HEK293T (cell line): ENCODE measurements at regions not wholly inside any gene's neighbourhood (a gene's known extent, or its start where the extent isn't known, plus 50 kb on each side); places are given as distances from the start of the nearest gene placed in this dataset.

Experiments used
- CTCF ChIA-PET: fragments of 350-600 bp; formaldehyde crosslinking; extraction: SDS; loops from one replicate; lab custom pipeline; 2021; ENCODE audit warnings: antibody characterized with exemption, inconsistent platforms; lab: Yijun Ruan, JAX
- POLR2A ChIA-PET: fragments of 350-600 bp; formaldehyde crosslinking; extraction: SDS; loops from one replicate; lab custom pipeline; 2020; ENCODE audit warnings: antibody characterized with exemption, inconsistent platforms; lab: Yijun Ruan, JAX
- DNase-seq: peaks from one replicate; pipeline ENCODE4 v3.0.0; 2012; ENCODE audit warnings: mixed read lengths; ENCODE audit errors: extremely low spot score
- ARNT ChIP-seq: fragments of 450-650 bp; IDR thresholded peaks from 2 replicates; pipeline ENCODE4 v1.6.1; 2017; ENCODE audit warnings: mild to moderate bottlenecking
- BHLHE40 ChIP-seq: fragments of 450-650 bp; IDR thresholded peaks from 2 replicates; pipeline ENCODE4 v1.6.1; 2016; ENCODE audit warnings: mild to moderate bottlenecking, moderate library complexity, borderline replicate concordance
- CTBP1 ChIP-seq: fragments of 450-650 bp; IDR thresholded peaks from 2 replicates; pipeline ENCODE4 v1.6.1; 2016; ENCODE audit warnings: borderline replicate concordance
- ELF4 ChIP-seq: fragments of 450-650 bp; IDR thresholded peaks from 2 replicates; pipeline ENCODE4 v1.6.1; 2017; ENCODE audit warnings: antibody characterized with exemption
- FOXA1 ChIP-seq: fragments of 450-650 bp; IDR thresholded peaks from 2 replicates; pipeline ENCODE4 v1.6.1; 2016; ENCODE audit warnings: mild to moderate bottlenecking
- FOXK2 ChIP-seq: fragments of 450-650 bp; IDR thresholded peaks from 2 replicates; pipeline ENCODE4 v1.6.1; 2016; ENCODE audit warnings: mild to moderate bottlenecking
- FOXM1 ChIP-seq: fragments of 450-650 bp; IDR thresholded peaks from 2 replicates; pipeline ENCODE4 v1.6.1; 2017; ENCODE audit warnings: mild to moderate bottlenecking, borderline replicate concordance
- HDGF ChIP-seq: fragments of 450-650 bp; IDR thresholded peaks from 2 replicates; pipeline ENCODE4 v1.6.1; 2017; ENCODE audit warnings: antibody characterized with exemption, borderline replicate concordance
- L3MBTL2 ChIP-seq: fragments of 450-650 bp; conservative IDR thresholded peaks from 2 replicates; pipeline ENCODE4 v1.6.1; 2016; ENCODE audit warnings: mild to moderate bottlenecking
- LEF1 ChIP-seq: fragments of 450-650 bp; IDR thresholded peaks from 2 replicates; pipeline ENCODE4 v1.6.1; 2017; ENCODE audit warnings: mild to moderate bottlenecking, borderline replicate concordance
- NFRKB ChIP-seq: fragments of 450-650 bp; IDR thresholded peaks from 2 replicates; pipeline ENCODE4 v1.6.1; 2016; ENCODE audit warnings: mild to moderate bottlenecking, moderate library complexity
- SP1 ChIP-seq: fragments of 450-650 bp; IDR thresholded peaks from 2 replicates; pipeline ENCODE4 v1.6.1; 2017
- SUZ12 ChIP-seq: fragments of 450-650 bp; IDR thresholded peaks from 2 replicates; pipeline ENCODE4 v1.6.1; 2016; ENCODE audit warnings: mild to moderate bottlenecking
- TARDBP ChIP-seq: fragments of 450-650 bp; IDR thresholded peaks from 2 replicates; pipeline ENCODE4 v1.6.1; 2016
- ZNF384 ChIP-seq: fragments of 450-650 bp; IDR thresholded peaks from 2 replicates; pipeline ENCODE4 v1.6.1; 2016
- TF ChIP-seq, protein P1 (sequence below): fragments of 450-650 bp; IDR thresholded peaks from 2 replicates; pipeline ENCODE4 v1.6.1; 2016

DNA sequence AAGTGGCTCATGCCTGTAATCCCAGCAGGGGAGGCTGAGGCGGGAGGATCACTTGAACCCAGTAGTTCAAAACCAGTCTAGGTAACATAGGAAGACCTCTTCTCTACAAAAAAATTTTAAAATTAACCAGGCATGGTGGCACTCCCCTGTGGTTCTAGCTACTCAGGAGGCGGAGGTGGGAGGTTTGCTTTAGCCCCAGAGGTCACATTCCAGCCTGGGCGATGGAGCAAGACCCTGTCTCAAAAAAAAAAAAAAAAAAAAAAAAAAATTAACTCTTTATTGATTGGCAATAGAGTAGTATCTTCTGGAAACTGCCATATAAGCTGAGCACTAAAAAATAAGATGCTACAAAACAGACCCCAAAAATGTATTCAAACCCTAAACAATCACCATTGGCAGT lies 69.5 kb downstream of the LLPH start:
- no peak for DNase-seq
- ChIA-PET POLR2A (no interaction called here), CTCF (no interaction called here)
- TF ChIP-seq ZNF384 (no peak), FOXA1 (no peak), BHLHE40 (no peak)

DNA sequence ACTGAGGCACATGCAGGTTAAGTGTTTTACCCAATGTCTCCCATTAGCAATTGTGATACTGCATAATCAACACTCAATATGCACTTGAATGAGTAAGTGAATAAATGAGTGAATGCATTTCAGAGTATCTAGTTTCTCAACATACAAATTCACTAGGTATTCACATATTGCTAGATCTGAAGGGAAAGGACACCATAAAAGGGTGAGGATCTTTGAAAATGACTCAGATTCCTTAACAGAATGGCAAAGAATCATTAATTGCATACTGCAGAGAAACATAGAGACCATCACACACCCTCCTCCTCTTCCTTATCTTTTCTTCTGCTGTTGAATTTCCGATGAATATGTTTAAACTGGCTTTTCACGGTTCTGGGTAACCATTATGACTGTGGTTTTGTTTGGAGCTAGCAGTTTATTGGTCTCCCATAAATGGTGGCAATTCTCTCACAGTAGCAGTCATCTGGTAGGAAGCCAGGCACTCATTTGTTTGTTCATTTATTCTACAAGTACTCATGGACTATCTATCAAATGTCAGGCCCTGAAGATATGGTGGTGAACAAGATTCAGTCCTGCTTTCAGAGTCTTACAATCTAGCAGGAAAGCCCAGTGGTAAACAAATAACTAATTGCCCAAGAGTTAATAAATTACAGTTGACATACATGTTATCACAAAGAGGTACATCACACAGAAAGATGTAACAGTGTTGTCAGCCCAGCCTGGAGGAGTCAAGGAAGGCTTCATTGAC lies 70.2 kb downstream of the LLPH start:
- no peak for DNase-seq
- CTCF ChIA-PET = no interaction called here
- TF ChIP-seq NFRKB (no peak), TARDBP (no peak), ELF4 (no peak), ARNT (no peak), LEF1 (no peak)
- POLR2A ChIA-PET = no interaction called here

DNA sequence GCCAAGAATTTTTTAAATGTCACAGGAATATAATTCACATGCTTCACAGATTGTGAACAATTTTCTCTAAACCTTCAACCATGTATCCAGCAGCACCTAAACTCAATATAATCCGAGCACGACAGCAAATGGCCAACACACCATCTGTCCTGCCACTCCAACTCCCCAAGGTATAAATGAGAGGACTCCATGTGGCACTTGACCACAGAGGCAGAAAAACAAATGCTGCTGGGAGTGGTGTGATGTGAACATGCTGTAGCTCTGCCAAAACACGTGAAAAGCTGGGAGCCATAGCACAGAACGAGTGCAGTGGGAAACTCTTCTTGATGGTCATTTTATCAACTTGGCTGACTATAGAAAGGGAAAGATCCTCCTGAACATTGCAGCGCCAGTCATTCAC lies 70.9 kb downstream of the LLPH start:
- ChIA-PET POLR2A (no interaction called here), CTCF (no interaction called here)
- TF ChIP-seq ZNF384 (no peak), HDGF (no peak), CTBP1 (no peak), BHLHE40 (no peak), LEF1 (no peak), ARNT (no peak), SP1 (no peak), FOXA1 (no peak), NFRKB (no peak), L3MBTL2 (no peak), ELF4 (no peak)
- no peak for DNase-seq

DNA sequence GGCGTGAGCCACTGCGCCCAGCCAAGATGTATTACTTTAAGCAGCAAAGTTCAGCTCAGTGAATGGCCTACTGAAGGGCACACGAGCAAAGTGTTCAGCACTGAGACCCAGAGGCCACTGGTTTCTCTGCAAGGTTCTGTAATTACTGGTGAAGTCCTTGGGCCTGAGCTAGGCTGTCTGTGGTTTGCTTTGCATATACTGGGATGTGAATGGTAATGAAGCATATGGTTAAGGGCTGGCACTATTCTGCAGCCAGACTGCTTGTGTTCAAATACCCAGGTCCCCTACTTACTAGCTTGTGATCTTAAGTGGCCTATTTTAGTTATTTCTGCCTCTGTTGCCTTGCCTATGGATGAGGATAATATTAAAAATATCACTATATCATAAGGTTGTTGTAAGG lies 72.0 kb downstream of the LLPH start:
- TF ChIP-seq, protein P1, sequence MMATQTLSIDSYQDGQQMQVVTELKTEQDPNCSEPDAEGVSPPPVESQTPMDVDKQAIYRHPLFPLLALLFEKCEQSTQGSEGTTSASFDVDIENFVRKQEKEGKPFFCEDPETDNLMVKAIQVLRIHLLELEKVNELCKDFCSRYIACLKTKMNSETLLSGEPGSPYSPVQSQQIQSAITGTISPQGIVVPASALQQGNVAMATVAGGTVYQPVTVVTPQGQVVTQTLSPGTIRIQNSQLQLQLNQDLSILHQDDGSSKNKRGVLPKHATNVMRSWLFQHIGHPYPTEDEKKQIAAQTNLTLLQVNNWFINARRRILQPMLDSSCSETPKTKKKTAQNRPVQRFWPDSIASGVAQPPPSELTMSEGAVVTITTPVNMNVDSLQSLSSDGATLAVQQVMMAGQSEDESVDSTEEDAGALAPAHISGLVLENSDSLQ = no peak
- TF ChIP-seq HDGF = no peak
- no peak for TF ChIP-seq CTBP1
- TF ChIP-seq FOXM1 = no peak
- no peak for TF ChIP-seq ARNT
- TF ChIP-seq FOXA1 = no peak
- TF ChIP-seq L3MBTL2 = no peak
- no peak for TF ChIP-seq ELF4
- no peak for TF ChIP-seq LEF1
- TF ChIP-seq NFRKB = no peak
- TF ChIP-seq BHLHE40 = no peak
- no peak for TF ChIP-seq SUZ12
- TF ChIP-seq TARDBP = no peak
- no peak for TF ChIP-seq ZNF384
- no peak for TF ChIP-seq FOXK2
- DNase-seq = no peak
- CTCF ChIA-PET = no interaction called here
- POLR2A ChIA-PET = no interaction called here

DNA sequence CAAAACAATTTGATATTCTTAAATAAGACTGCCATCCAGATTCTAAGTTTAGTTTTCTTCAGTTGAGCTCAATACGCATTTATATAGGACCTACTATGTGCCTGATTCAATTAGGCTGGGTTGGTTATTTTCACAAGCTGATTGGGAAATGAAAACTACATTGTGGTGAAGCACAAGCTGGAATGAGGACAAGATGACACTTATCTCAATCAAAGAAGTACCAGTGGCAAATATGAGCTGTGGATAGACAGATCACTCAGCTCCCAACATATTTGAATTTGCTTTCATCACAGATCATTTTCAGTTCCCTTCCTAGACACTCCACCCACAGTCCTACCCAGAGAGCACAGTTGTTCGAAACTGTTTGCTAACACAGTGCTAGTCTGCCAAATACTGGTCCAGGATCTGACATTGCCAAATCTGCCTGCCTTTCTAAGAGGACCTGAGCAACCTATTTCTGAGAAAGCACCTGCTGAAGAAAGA lies 74.7 kb downstream of the LLPH start:
- TF ChIP-seq ARNT (no peak), ZNF384 (no peak), HDGF (no peak), LEF1 (no peak), NFRKB (no peak), ELF4 (no peak), BHLHE40 (no peak), FOXK2 (no peak), FOXM1 (no peak), L3MBTL2 (no peak), SP1 (no peak), TARDBP (no peak), CTBP1 (no peak), SUZ12 (no peak), FOXA1 (no peak)
- TF ChIP-seq, protein P1 = no peak
- no peak for DNase-seq
- ChIA-PET POLR2A (no interaction called here), CTCF (no interaction called here)

DNA sequence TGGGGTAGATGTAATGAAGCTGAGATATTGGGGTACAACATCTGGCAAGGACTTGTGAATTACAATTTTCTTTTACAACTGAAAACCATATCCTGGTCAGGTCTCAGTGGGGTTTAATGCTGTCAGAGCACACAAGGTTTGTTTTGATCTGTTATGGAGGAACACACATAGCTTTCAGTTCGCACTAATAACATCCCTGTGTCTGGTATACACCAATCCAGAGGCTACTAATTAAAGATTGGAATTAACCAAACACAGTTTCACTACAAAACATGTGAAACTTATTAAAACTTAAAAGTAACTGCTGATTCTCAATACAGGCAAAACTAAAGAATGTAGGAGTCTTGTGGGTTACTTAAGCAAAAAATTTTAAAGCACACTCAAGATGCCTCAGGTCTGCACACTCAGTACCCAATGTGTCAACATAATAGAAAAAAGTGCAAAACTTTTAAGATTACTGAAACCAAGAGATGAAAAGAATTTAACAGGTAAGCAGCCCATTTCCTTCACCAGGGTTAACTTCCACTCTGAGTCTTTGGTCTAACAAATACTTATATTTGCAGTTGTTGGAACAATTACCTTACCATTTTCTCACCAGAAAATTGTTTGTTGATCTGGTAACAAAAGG lies 77.4 kb downstream of the LLPH start:
- no peak for DNase-seq
- CTCF ChIA-PET = no interaction called here
- POLR2A ChIA-PET = no interaction called here
- no peak for TF ChIP-seq LEF1
- no peak for TF ChIP-seq SUZ12
- TF ChIP-seq L3MBTL2 = no peak
- TF ChIP-seq ZNF384 = no peak
- TF ChIP-seq SP1 = no peak
- TF ChIP-seq, protein P1 = no peak
- no peak for TF ChIP-seq ARNT
- no peak for TF ChIP-seq ELF4
